Urinary bladder (tissue), 3 donors: ENCODE measurements at regions not wholly inside any gene's neighbourhood (a gene's known extent, or its start where the extent isn't known, plus 50 kb on each side); places are given as distances from the start of the nearest gene placed in this dataset.

ENCODE experiments used
- DNase-seq: peaks from one replicate; pipeline ENCODE4 v3.0.0-alpha.2; 2015; ENCODE audit errors: extremely low spot score
- H3K27ac ChIP-seq: one replicate; pipeline ENCODE4 v1.5.1; 2013; ENCODE audit warnings: low read depth, mild to moderate bottlenecking, moderate library complexity
- H3K36me3 ChIP-seq: one replicate; pipeline ENCODE4 v1.6.1; 2013; ENCODE audit warnings: mild to moderate bottlenecking, moderate library complexity; ENCODE audit not compliant: insufficient read depth
- H3K4me1 ChIP-seq: one replicate; pipeline ENCODE4 v1.6.1; 2013; ENCODE audit warnings: mild to moderate bottlenecking, moderate library complexity; ENCODE audit not compliant: insufficient read depth
- H3K4me3 ChIP-seq: one replicate; pipeline ENCODE4 v1.5.1; 2013; ENCODE audit warnings: low read depth, low read length
- WGBS: extraction: QIAGEN DNeasy Blood & Tissue Kit; methylation state at CpG from one replicate; pipeline ENCODE4 v1.1.7; 2013; 5-methylcytosine and 5-hydroxymethylcytosine counted together
- donor health status: healthy with polysubstance abuse.
- donor health status: healthy.

DNA sequence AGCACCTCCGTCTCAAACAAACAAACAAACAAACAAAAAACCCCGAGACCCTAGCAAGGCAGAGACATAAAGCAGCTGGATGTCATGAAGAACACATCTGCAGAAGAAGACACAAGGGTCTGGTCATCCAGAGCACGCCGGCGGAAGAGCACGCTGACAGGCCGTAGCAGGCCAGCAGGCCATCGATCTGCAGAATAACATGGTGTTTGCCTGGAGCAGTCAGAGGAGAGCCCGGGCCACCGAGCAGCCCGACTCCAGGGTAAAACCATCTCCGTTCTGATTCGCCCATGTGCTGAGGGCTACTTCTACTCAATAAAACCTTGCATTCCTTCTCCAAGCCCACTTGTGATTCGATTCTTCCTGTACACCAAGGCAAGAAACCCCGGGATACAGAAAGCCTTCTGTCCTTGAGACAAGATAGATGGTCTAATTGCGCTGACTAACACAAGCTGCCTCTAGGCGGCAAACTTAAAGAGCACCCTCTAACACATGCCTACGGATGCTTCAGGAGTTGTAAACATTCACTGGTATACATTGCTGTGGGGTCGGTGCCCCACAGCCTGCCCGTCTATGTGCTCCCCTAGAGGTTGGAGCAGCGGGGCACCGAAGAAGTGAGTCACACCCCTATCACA lies 549.8 kb upstream of the NRXN1 start:
- Histone ChIP-seq H3K4me3 (no peak overlapping the region), H3K27ac (no peak overlapping the region), H3K4me1 (no peaks in the 10 kb centered on the region), H3K36me3 (no peaks in the 10 kb centered on the region)
- DNase-seq: no peak
- WGBS: 94% methylated on average over 22 of the region's 22 CpGs

- Histone ChIP-seq H3K4me3 (no peak overlapping the region), H3K36me3 (no peaks in the 10 kb centered on the region), H3K4me1 (no peaks in the 10 kb centered on the region), H3K27ac (no peak overlapping the region)
- 94% methylated on average over 1 of the region's 1 CpG for WGBS
- no peak for DNase-seq
Measured at GRCh38 chr2:51579412-51579811, 547.5 kb upstream of the NRXN1 start.

GRCh38 chr2:51575181-51575580 lies 543.2 kb upstream of the NRXN1 start:
- no peak overlapping the region for H3K4me3 ChIP-seq
- H3K4me1 ChIP-seq: no peaks in the 10 kb centered on the region
- no peaks in the 10 kb centered on the region for H3K36me3 ChIP-seq
- 50% methylated on average over 1 of the region's 1 CpG for WGBS
- no peak overlapping the region for H3K27ac ChIP-seq
- DNase-seq: no peak

- H3K4me1 ChIP-seq: no peaks in the 10 kb centered on the region
- no peak overlapping the region for H3K4me3 ChIP-seq
- H3K36me3 ChIP-seq: no peaks in the 10 kb centered on the region
- no peak for DNase-seq
- H3K27ac ChIP-seq: no peak overlapping the region
Measured at GRCh38 chr2:51559026-51559425, 527.1 kb upstream of the NRXN1 start.

DNA sequence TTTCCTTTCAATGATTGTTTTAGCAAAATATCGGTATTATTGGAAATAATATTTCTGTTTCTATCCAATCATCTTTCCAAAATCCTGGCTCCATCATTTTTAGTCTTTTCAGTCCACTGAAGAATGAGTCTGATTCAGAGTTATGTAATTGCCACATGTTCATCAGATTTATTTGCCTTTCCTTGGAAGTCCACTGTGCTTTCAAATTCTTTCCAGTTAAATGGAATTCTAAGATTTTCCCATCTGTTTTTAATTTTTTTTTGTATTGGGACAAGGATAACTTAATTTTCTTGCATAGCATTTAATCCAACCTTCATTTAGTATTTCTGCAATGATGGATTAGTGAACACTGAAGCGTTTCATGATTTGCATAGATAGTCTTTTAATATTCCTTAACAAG lies 521.5 kb upstream of the NRXN1 start:
- WGBS: 91% methylated on average over 2 of the region's 2 CpGs
- Histone ChIP-seq H3K4me1 (no peaks in the 10 kb centered on the region), H3K27ac (no peak overlapping the region), H3K4me3 (no peak overlapping the region), H3K36me3 (no peaks in the 10 kb centered on the region)
- DNase-seq: no peak

DNA sequence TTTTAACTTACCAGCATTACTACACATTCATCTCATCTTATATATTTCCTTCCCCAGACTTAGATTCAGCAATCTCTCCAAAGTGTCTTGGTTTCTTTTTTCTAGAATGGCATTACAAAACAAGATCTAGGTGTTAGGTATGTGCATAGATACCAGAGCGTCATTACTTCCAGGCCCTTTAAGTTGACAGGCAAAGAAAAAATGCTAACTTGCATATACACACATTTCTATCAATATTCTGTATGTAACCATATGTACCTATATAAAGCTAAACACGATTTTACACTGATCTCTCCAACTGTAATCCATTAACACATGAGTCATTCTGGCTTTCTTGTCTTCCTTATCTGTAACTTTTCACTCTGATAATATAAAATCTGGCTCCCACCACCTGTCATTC lies 503.8 kb upstream of the NRXN1 start:
- Histone ChIP-seq H3K4me3 (no peak overlapping the region), H3K4me1 (no peaks in the 10 kb centered on the region), H3K36me3 (no peaks in the 10 kb centered on the region), H3K27ac (no peak overlapping the region)
- DNase-seq: no peak
- WGBS: 63% methylated on average over 2 of the region's 2 CpGs

DNA sequence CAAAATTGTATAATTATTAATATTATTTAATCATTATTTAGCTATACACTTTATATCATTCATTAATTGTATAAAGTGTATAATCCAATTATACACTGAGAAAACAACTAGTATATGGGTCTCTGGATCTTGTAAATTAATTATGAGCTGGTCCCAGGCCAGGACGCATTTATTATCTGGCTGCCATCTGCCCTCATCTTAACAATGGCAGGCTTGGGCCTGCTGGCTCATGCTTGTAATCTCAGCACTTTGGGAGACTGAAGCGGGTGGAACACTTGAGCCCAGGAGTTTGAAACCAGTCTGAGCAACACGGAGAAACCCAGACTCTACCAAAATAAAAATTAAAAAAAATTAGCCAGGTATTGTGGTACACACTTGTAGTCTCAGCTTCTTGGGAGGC lies 502.2 kb upstream of the NRXN1 start:
- Histone ChIP-seq H3K4me1 (no peaks in the 10 kb centered on the region), H3K36me3 (no peaks in the 10 kb centered on the region), H3K27ac (no peak overlapping the region), H3K4me3 (no peak overlapping the region)
- WGBS: 85% methylated on average over 3 of the region's 3 CpGs
- DNase-seq: no peak

- no peak for DNase-seq
- H3K27ac ChIP-seq: no peak overlapping the region
Measured at GRCh38 chr2:51528156-51528555, 496.2 kb upstream of the NRXN1 start.

GRCh38 chr2:51526766-51527165 lies 494.8 kb upstream of the NRXN1 start:
- Histone ChIP-seq H3K4me3 (no peak overlapping the region), H3K36me3 (no peaks in the 10 kb centered on the region), H3K4me1 (no peaks in the 10 kb centered on the region), H3K27ac (no peak overlapping the region)
- WGBS: 93% methylated on average over 2 of the region's 2 CpGs
- DNase-seq: no peak

More at GRCh38 chr2:51528156-51528555, 496.2 kb upstream of the NRXN1 start:
- WGBS: 85% methylated on average over 3 of the region's 3 CpGs
- Histone ChIP-seq H3K36me3 (no peaks in the 10 kb centered on the region), H3K4me3 (no peak overlapping the region), H3K4me1 (no peaks in the 10 kb centered on the region)

DNA sequence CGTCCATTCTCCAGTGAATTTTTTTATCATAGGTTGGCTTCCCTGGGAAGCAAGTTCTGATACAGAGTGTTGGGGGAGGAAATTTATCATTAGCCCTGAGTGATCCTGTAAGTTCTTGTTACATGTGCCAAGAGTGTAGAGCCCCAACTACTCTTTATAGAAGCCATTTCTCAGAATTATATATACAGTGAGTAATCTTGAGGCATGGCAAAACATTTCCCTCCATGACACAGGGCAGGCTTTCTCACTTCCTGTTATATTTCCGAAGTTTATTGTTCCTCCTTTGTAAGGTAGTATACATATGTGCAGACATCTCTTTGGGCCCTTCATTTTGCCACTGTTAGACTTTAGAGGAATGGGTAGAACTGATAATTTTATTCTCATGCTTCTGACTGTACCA lies 484.7 kb upstream of the NRXN1 start:
- no peaks in the 10 kb centered on the region for H3K4me1 ChIP-seq
- WGBS: 85% methylated on average over 2 of the region's 2 CpGs
- H3K4me3 ChIP-seq: no peak overlapping the region
- no peak for DNase-seq
- H3K27ac ChIP-seq: no peak overlapping the region
- H3K36me3 ChIP-seq: no peaks in the 10 kb centered on the region

DNA sequence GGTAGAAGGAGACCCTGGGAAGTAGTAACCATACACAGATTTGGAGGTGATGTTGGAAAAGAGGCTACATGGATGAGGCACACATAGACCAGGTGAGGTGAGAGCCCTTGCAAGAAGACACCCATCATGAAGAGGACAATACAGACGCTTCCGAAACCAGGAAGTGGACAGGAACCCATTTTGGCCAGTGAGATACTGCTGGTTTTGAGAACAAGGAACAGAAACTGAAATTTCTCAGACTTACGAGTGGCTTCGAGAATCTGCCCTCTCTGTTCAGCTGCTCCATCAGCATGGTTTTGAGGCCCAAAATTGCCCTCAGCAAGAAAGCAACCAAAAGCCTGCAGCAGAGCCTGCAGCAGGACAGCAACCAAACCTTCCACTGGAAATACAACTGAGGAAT lies 479.1 kb upstream of the NRXN1 start:
- 92% methylated on average over 4 of the region's 4 CpGs for WGBS
- Histone ChIP-seq H3K27ac (no peak overlapping the region), H3K4me3 (no peak overlapping the region), H3K4me1 (no peaks in the 10 kb centered on the region), H3K36me3 (no peaks in the 10 kb centered on the region)
- DNase-seq: no peak

DNA sequence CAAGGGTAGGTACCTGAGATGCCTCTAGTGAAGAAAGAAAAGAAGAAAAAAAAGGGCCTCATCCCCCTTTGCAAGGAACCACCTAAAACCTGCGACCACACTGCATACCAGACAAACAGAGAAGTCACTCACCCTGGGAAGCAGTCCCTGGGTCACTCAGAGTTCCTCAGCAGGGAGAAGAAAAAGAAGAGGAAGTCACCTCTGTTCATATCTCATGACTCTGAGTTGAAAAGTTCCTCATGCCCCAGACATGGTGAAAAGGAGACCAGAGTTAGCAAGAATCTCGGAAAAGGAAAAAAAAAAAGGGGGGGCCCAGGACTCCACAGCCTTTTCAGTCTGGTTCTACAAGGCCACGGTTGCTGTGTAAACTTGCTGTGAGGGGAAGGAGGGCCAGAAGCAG lies 478.4 kb upstream of the NRXN1 start:
- DNase-seq: no peak

DNA sequence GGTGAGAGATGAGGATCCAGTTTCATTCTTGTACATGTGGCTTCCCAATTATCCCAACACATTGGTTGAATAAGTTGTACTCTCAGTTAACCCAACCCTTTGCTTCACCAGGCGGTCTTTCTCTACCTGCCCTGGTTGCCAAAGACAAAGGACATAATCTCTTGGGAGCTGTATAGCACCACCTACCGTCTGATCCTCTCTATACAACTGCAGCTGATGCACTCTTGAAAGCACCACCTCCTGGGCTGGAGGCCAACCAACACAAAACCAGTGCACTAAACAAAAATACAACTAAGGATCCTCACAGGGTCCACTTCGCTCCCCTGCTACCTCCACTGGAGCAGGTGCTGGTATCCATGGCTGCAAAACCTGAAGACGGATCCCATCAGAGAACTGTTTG lies 473.6 kb upstream of the NRXN1 start:
- Histone ChIP-seq H3K4me3 (no peak overlapping the region), H3K36me3 (no peaks in the 10 kb centered on the region), H3K4me1 (no peaks in the 10 kb centered on the region), H3K27ac (no peak overlapping the region)
- no peak for DNase-seq
- 84% methylated on average over 4 of the region's 4 CpGs for WGBS

More for the DNA sequence above, 478.4 kb upstream of the NRXN1 start:
- Histone ChIP-seq H3K36me3 (no peaks in the 10 kb centered on the region), H3K4me3 (no peak overlapping the region), H3K4me1 (no peaks in the 10 kb centered on the region), H3K27ac (no peak overlapping the region)
- 78% methylated on average over 3 of the region's 3 CpGs for WGBS

- no peak for DNase-seq
- H3K36me3 ChIP-seq: no peaks in the 10 kb centered on the region
- no peak overlapping the region for H3K4me3 ChIP-seq
- no peaks in the 10 kb centered on the region for H3K4me1 ChIP-seq
- H3K27ac ChIP-seq: no peak overlapping the region
- 71% methylated on average over 3 of the region's 3 CpGs for WGBS
Measured at GRCh38 chr2:51490576-51491234, 458.8 kb upstream of the NRXN1 start.
